Liver (tissue), 8 donors: ENCODE measurements at regions not wholly inside any gene's neighbourhood (a gene's known extent, or its start where the extent isn't known, plus 50 kb on each side); places are given as distances from the start of the nearest gene placed in this dataset.

Experiments
- DNase-seq: peaks from one replicate; pipeline ENCODE4 v3.0.0-alpha.2; 2017; ENCODE audit warnings: low spot score
- H3K27ac ChIP-seq, 2 donors: one replicate each; pipeline ENCODE4 v1.7.0; 2013; ENCODE audit warnings: inconsistent platforms in 2 of 2, low read length in 2 of 2, control low read depth in 1 of 2, low read depth in 1 of 2, mild to moderate bottlenecking in 1 of 2
- H3K27me3 ChIP-seq, 4 donors: one replicate each; pipeline versions ENCODE4 v1.6.1 to v1.7.0; 2013; ENCODE audit warnings: low read length in 3 of 4, inconsistent platforms in 1 of 4, mild to moderate bottlenecking in 1 of 4, moderate library complexity in 1 of 4; ENCODE audit not compliant: control insufficient read depth in 4 of 4, insufficient read depth in 4 of 4
- H3K36me3 ChIP-seq, 4 donors: one replicate each; pipeline versions ENCODE4 v1.6.1 to v1.7.0; 2013; ENCODE audit warnings: low read length in 3 of 4, mild to moderate bottlenecking in 3 of 4, low read depth in 1 of 4, moderate library complexity in 1 of 4; ENCODE audit not compliant: control insufficient read depth in 4 of 4, insufficient read depth in 3 of 4
- H3K4me1 ChIP-seq, 4 donors: one replicate each; pipeline versions ENCODE4 v1.6.1 to v1.7.0; 2013; ENCODE audit warnings: low read length in 3 of 4, mild to moderate bottlenecking in 3 of 4, moderate library complexity in 1 of 4; ENCODE audit not compliant: control insufficient read depth in 4 of 4, insufficient read depth in 4 of 4
- H3K4me3 ChIP-seq, 3 donors: one replicate each; pipeline versions ENCODE4 v1.6.1 to v1.7.0; 2013; ENCODE audit warnings: low read length in 3 of 3, control low read depth in 1 of 3, low read depth in 1 of 3, mild to moderate bottlenecking in 1 of 3
- H3K9ac ChIP-seq, 2 donors: one replicate each; pipeline ENCODE4 v1.7.0; 2013; ENCODE audit warnings: low read length in 2 of 2, mild to moderate bottlenecking in 2 of 2, moderate library complexity in 2 of 2, control low read depth in 1 of 2, low read depth in 1 of 2
- H3K9me3 ChIP-seq, 4 donors: one replicate each; pipeline versions ENCODE4 v1.6.1 to v1.7.0; 2013; ENCODE audit warnings: low read length in 3 of 4; ENCODE audit not compliant: control insufficient read depth in 4 of 4
- ATF3 ChIP-seq: IDR thresholded peaks from 2 replicates; pipeline ENCODE4 v1.6.1; 2016; ENCODE audit warnings: antibody characterized with exemption
- EGR1 ChIP-seq, 2 donors: IDR thresholded peaks; 2 replicates each; pipeline ENCODE4 v1.6.1; 2016 to 2018; ENCODE audit warnings: antibody characterized with exemption in 2 of 2, low read depth in 2 of 2
- FOXA1 ChIP-seq: IDR thresholded peaks from 2 replicates; pipeline ENCODE4 v1.6.1; 2016; ENCODE audit warnings: antibody characterized with exemption
- FOXA2 ChIP-seq: IDR thresholded peaks from 2 replicates; pipeline ENCODE4 v1.6.1; 2016; ENCODE audit warnings: antibody characterized with exemption
- GABPA ChIP-seq, 2 donors: IDR thresholded peaks in 1 of 2; conservative IDR thresholded peaks in 1 of 2; 2 replicates each; pipeline ENCODE4 v1.6.1; 2016; ENCODE audit warnings: antibody characterized with exemption in 2 of 2, mild to moderate bottlenecking in 1 of 2, moderate library complexity in 1 of 2
- HNF4A ChIP-seq, 2 donors: conservative IDR thresholded peaks; 2 replicates each; pipeline ENCODE4 v1.6.1; 2016; ENCODE audit warnings: antibody characterized with exemption in 2 of 2, mild to moderate bottlenecking in 2 of 2
- HNF4G ChIP-seq: IDR thresholded peaks from 2 replicates; pipeline ENCODE4 v1.6.1; 2016; ENCODE audit warnings: antibody characterized with exemption
- JUND ChIP-seq, 2 donors: IDR thresholded peaks; 2 replicates each; pipeline ENCODE4 v1.6.1; 2016; ENCODE audit warnings: antibody characterized with exemption in 2 of 2
- RXRA ChIP-seq, 2 donors: IDR thresholded peaks; 2 replicates each; pipeline ENCODE4 v1.6.1; 2017 to 2018; ENCODE audit warnings: antibody characterized with exemption in 2 of 2, mild to moderate bottlenecking in 1 of 2
- SP1 ChIP-seq: IDR thresholded peaks from 2 replicates; pipeline ENCODE4 v1.6.1; 2018; ENCODE audit warnings: antibody characterized with exemption, mild to moderate bottlenecking
- TAF1 ChIP-seq: conservative IDR thresholded peaks from 2 replicates; pipeline ENCODE4 v1.6.1; 2016; ENCODE audit warnings: antibody characterized with exemption, mild to moderate bottlenecking
- YY1 ChIP-seq: IDR thresholded peaks from 2 replicates; pipeline ENCODE4 v1.6.1; 2016; ENCODE audit warnings: antibody characterized with exemption, mild to moderate bottlenecking
- WGBS: extraction: QIAGEN DNeasy Blood & Tissue Kit; methylation state at CpG from one replicate; pipeline ENCODE4 v1.1.7; 2013; 5-methylcytosine and 5-hydroxymethylcytosine counted together
- TF ChIP-seq, protein P1 (sequence below): fragments of 150-350 bp; IDR thresholded peaks from 2 replicates; pipeline ENCODE4 v1.5.1; 2017; ENCODE audit warnings: improper control_type of control experiment, low read depth, low read length; ENCODE audit not compliant: missing input control
- TF ChIP-seq, protein P2 (sequence below): IDR thresholded peaks from 2 replicates; pipeline ENCODE4 v1.6.1; 2016; ENCODE audit warnings: antibody characterized with exemption
- donor health status: healthy.
- donor health status: healthy.
- donor health status: healthy.
- donor health status: healthy.
- donor health status: healthy.

DNA sequence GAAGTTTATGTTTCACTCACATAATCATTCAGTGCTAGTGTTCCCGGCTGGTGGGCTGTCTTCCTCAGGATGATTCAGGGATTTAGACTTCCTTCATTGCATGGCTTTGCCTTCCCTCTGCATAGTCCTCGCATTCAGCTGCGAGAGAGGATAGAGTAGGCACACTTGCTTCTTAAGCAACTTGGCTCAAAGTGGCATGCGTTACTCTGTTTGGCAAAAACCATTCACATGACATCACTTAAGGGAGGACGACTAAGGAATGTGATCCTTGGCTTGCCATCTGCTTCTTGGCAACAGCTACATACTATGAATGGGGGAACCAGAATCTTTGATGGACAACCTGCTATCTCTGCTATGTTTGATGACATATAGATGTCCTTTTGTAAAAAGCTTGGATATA, 359.3 kb downstream of the TDRD3 start (continued):
- TF ChIP-seq, protein P1, sequence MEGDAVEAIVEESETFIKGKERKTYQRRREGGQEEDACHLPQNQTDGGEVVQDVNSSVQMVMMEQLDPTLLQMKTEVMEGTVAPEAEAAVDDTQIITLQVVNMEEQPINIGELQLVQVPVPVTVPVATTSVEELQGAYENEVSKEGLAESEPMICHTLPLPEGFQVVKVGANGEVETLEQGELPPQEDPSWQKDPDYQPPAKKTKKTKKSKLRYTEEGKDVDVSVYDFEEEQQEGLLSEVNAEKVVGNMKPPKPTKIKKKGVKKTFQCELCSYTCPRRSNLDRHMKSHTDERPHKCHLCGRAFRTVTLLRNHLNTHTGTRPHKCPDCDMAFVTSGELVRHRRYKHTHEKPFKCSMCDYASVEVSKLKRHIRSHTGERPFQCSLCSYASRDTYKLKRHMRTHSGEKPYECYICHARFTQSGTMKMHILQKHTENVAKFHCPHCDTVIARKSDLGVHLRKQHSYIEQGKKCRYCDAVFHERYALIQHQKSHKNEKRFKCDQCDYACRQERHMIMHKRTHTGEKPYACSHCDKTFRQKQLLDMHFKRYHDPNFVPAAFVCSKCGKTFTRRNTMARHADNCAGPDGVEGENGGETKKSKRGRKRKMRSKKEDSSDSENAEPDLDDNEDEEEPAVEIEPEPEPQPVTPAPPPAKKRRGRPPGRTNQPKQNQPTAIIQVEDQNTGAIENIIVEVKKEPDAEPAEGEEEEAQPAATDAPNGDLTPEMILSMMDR, result no peak
- TF ChIP-seq SP1, result no peak
- TF ChIP-seq HNF4A (conservative IDR thresholded peaks at IDR 0.05), result no peak
- no peak for TF ChIP-seq GABPA (IDR thresholded peaks at IDR 0.05 in 1 of 2, conservative IDR thresholded peaks at IDR 0.05 in 1 of 2)
- TF ChIP-seq FOXA1, result no peak
- TF ChIP-seq ATF3, result no peak
- no peak for TF ChIP-seq RXRA (IDR thresholded peaks at IDR 0.05)
- no peak for TF ChIP-seq EGR1 (IDR thresholded peaks at IDR 0.05; ENCODE audit: low read depth in 2 of 2)

GRCh38 chr13:60755380-60756163, 358.6 kb downstream of the TDRD3 start:
- H3K9me3 ChIP-seq, result no peaks in the 10 kb centered on the region
- WGBS, result 64% methylated on average over 4 of the region's 4 CpGs
- DNase-seq, result no peak
- H3K9ac ChIP-seq, result no peak overlapping the region
- no peaks in the 10 kb centered on the region for H3K36me3 ChIP-seq
- H3K4me1 ChIP-seq, result peaks cover 0 to 2% (median 0%) of the 10 kb centered on the region in 4 donors
- no peak overlapping the region for H3K4me3 ChIP-seq
- no peak overlapping the region for H3K27ac ChIP-seq
- no peak for TF ChIP-seq FOXA1
- TF ChIP-seq JUND (IDR thresholded peaks at IDR 0.05), result no peak
- no peak for TF ChIP-seq EGR1 (IDR thresholded peaks at IDR 0.05; ENCODE audit: low read depth in 2 of 2)
- TF ChIP-seq HNF4A (conservative IDR thresholded peaks at IDR 0.05), result no peak
- TF ChIP-seq, protein P1, result no peak
- TF ChIP-seq FOXA2, result no peak
- H3K27me3 ChIP-seq, result peaks cover 0 to 2% (median 0%) of the 10 kb centered on the region in 4 donors

DNA sequence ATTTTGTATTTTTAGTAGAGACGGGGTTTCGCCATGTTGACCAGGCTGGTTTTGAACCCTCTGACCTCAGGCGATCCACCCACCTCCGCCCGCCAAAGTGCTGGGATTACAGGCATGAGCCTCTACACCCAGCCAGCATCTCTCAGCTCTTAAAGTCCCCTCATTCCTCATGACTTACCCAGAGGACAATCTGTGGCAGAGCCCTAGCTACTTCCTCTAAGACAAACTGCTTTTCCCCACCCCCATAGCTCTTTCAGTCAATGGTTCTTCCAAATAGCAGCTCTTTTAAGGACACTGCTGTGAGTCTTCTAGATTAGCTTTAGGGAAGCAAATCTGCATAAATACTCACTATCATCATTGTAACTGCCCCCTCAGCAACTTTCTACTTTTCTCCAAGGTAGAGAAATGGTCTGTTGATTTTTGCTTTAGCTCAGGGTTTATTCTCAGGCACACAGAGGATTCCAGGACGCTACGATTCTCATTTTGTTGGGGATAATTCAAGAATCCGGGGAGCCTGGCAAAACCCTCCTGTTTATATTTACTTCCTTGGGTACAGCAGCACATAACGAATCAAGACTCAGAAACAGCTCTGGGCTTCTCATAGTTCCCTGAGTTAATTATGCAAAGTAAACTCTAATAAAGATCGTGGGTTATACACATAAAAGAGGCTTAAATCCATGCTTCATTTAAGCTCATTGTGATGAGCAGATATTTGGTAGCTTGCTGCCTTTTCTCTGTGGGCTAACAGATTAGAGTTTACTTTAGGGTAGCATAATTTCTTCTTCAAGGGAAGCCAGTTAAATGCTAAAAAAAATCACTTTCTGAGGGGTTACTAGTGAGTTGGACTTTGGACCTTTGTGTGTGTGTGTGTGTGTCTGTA, 357.4 kb downstream of the TDRD3 start:
- Histone ChIP-seq H3K4me3 (no peak overlapping the region), H3K4me1 (no peaks in the 10 kb centered on the region), H3K9ac (no peak overlapping the region), H3K36me3 (no peaks in the 10 kb centered on the region), H3K27me3 (peaks cover 0 to 2% (median 0%) of the 10 kb centered on the region in 4 donors), H3K27ac (no peak overlapping the region), H3K9me3 (no peaks in the 10 kb centered on the region)
- 68% methylated on average over 10 of the region's 10 CpGs for WGBS
- DNase-seq, result no peak
- TF ChIP-seq, protein P1, result no peak
- TF ChIP-seq HNF4G (no peak), TAF1 (no peak), FOXA2 (no peak), EGR1 (IDR thresholded peaks at IDR 0.05; ENCODE audit: low read depth in 2 of 2) (no peak), HNF4A (conservative IDR thresholded peaks at IDR 0.05) (no peak), ATF3 (no peak), YY1 (no peak)
- TF ChIP-seq, protein P2, sequence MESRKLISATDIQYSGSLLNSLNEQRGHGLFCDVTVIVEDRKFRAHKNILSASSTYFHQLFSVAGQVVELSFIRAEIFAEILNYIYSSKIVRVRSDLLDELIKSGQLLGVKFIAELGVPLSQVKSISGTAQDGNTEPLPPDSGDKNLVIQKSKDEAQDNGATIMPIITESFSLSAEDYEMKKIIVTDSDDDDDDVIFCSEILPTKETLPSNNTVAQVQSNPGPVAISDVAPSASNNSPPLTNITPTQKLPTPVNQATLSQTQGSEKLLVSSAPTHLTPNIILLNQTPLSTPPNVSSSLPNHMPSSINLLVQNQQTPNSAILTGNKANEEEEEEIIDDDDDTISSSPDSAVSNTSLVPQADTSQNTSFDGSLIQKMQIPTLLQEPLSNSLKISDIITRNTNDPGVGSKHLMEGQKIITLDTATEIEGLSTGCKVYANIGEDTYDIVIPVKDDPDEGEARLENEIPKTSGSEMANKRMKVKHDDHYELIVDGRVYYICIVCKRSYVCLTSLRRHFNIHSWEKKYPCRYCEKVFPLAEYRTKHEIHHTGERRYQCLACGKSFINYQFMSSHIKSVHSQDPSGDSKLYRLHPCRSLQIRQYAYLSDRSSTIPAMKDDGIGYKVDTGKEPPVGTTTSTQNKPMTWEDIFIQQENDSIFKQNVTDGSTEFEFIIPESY, result no peak
